Transverse colon (tissue), 3 donors: ENCODE measurements at regions not wholly inside any gene's neighbourhood (a gene's known extent, or its start where the extent isn't known, plus 50 kb on each side); places are given as distances from the start of the nearest gene placed in this dataset.

Source experiments
- CTCF ChIP-seq, 5 experiments: fragments of 200-600 bp in 3 of 5; fragments of 450-650 bp in 2 of 5; sonication (generic) in 3 of 5; IDR thresholded peaks; 1 replicate in 2 of 5; 2 replicates in 3 of 5; pipeline ENCODE4 v1.5.1; 2016 to 2017; ENCODE audit warnings: antibody characterized with exemption in 5 of 5, inconsistent platforms in 3 of 5, mild to moderate bottlenecking in 2 of 5, moderate library complexity in 1 of 5
- POLR2A ChIP-seq: fragments of 450-650 bp; IDR thresholded peaks from one replicate; pipeline ENCODE4 v1.6.1; 2016; ENCODE audit warnings: antibody characterized with exemption, mild to moderate bottlenecking, moderate library complexity

- TF ChIP-seq CTCF (IDR thresholded peaks at IDR 0.05) (no peak), POLR2A (no peak)
Measured at GRCh38 chr1:173314656-173315055, 107.5 kb upstream of the TNFSF4 start.
